Thoracic aorta (tissue), 2 donors: ENCODE measurements at regions not wholly inside any gene's neighbourhood (a gene's known extent, or its start where the extent isn't known, plus 50 kb on each side); places are given as distances from the start of the nearest gene placed in this dataset.

ENCODE experiments used
- ATAC-seq: fragments of 150-250 bp; one replicate; pipeline ENCODE4 v1.8.0; 2017; ENCODE audit warnings: low read depth; ENCODE audit not compliant: insufficient number of reproducible peaks, low FRiP score
- DNase-seq: peaks from one replicate; pipeline ENCODE4 v3.0.0-alpha.2; 2020; ENCODE audit warnings: low spot score
- H3K27ac ChIP-seq, 2 donors: fragments of 200-600 bp; sonication (generic); 1 replicate in 1 of 2; 2 replicates in 1 of 2; pipeline ENCODE4 v1.5.1; 2016; ENCODE audit warnings: mild to moderate bottlenecking in 2 of 2, moderate library complexity in 2 of 2
- H3K27me3 ChIP-seq: fragments of 200-600 bp; sonication (generic); replicated peaks from 2 replicates; pipeline ENCODE4 v1.6.0; 2016; ENCODE audit warnings: mild to moderate bottlenecking; ENCODE audit not compliant: insufficient read depth
- H3K36me3 ChIP-seq: fragments of 200-600 bp; sonication (generic); one replicate; pipeline ENCODE4 v1.5.1; 2016
- H3K4me1 ChIP-seq, 2 donors: fragments of 200-600 bp; sonication (generic); 1 replicate in 1 of 2; 2 replicates in 1 of 2; pipeline versions ENCODE4 v1.5.1 to v1.6.0; 2016; ENCODE audit warnings: low read depth in 2 of 2, mild to moderate bottlenecking in 1 of 2; ENCODE audit not compliant: control insufficient read depth in 1 of 2
- H3K4me3 ChIP-seq: fragments of 200-600 bp; sonication (generic); 2 replicates; pipeline ENCODE4 v1.5.1; 2016; ENCODE audit warnings: mild to moderate bottlenecking
- H3K9me3 ChIP-seq: fragments of 200-600 bp; sonication (generic); 2 replicates; pipeline ENCODE4 v1.5.1; 2016
- TF ChIP-seq, protein P1 (sequence below): fragments of 200-600 bp; sonication (generic); IDR thresholded peaks from one replicate; pipeline ENCODE4 v1.5.1; 2019; ENCODE audit warnings: antibody characterized with exemption

GRCh38 chr3:159795681-159796175 lies 192.9 kb upstream of the IL12A start:
- ATAC-seq (peak; percentile 3), DNase-seq (no peak)
- Histone ChIP-seq H3K4me3 (peak overlapping the region; percentile 16), H3K36me3 (no peaks in the 10 kb centered on the region), H3K4me1 (peaks cover 72 to 100% of the 10 kb centered on the region in 2 donors), H3K27ac (peak overlapping the region; percentile 87 to 91), H3K27me3 (no peaks in the 10 kb centered on the region), H3K9me3 (no peaks in the 10 kb centered on the region)
- TF ChIP-seq, protein P1, sequence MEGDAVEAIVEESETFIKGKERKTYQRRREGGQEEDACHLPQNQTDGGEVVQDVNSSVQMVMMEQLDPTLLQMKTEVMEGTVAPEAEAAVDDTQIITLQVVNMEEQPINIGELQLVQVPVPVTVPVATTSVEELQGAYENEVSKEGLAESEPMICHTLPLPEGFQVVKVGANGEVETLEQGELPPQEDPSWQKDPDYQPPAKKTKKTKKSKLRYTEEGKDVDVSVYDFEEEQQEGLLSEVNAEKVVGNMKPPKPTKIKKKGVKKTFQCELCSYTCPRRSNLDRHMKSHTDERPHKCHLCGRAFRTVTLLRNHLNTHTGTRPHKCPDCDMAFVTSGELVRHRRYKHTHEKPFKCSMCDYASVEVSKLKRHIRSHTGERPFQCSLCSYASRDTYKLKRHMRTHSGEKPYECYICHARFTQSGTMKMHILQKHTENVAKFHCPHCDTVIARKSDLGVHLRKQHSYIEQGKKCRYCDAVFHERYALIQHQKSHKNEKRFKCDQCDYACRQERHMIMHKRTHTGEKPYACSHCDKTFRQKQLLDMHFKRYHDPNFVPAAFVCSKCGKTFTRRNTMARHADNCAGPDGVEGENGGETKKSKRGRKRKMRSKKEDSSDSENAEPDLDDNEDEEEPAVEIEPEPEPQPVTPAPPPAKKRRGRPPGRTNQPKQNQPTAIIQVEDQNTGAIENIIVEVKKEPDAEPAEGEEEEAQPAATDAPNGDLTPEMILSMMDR = no peak

DNA sequence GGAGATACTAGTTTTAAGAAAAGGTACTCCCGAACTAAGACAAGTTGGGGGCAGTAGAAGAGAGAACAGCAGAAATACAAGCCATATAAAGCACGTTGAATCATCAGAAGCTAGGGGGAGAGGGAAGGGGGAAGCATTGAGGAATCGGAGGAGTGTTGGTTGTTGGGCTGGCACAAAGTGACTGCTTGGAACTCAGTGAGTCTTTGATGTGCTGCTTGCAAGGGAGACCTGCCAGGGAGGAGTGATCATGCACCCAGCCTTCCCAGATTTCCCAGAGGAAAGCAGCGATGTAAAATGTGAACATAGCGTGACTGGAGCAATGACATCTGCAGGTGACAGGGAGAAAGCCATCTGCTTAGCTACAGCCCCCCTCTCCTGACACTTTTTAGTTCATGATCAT lies 192.4 kb upstream of the IL12A start:
- Histone ChIP-seq H3K4me3 (peak overlapping the region; percentile 22), H3K27ac (peak overlapping the region; percentile 87 to 91), H3K27me3 (no peaks in the 10 kb centered on the region), H3K4me1 (peaks cover 71 to 100% of the 10 kb centered on the region in 2 donors), H3K9me3 (no peaks in the 10 kb centered on the region), H3K36me3 (no peaks in the 10 kb centered on the region)
- peak; percentile 69 for ATAC-seq
- TF ChIP-seq, protein P1 = no peak
- peak; percentile 30 for DNase-seq

DNA sequence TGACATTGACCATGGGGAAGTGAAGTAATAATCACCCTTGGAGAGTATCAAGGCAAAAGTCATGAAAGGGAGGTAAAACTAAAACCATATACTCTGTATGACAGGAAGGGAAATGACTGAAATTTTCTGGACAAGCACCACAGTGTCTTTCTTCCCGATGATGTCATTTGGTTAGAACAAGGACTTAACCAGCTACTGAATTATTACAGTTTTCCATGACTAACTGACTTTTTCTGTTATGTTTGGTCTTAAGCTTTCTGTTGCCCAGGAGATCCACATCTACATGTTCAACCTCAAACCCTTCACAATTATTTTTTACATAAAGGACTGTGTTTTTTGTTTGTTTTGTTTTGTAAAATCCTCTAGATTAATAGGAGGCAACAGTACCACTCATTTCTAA lies 191.9 kb upstream of the IL12A start:
- Histone ChIP-seq H3K27me3 (no peaks in the 10 kb centered on the region), H3K9me3 (no peaks in the 10 kb centered on the region), H3K4me1 (peaks cover 67 to 98% of the 10 kb centered on the region in 2 donors), H3K27ac (peak overlapping the region; percentile 87 to 91), H3K36me3 (no peaks in the 10 kb centered on the region), H3K4me3 (peak overlapping the region; percentile 22)
- no peak for DNase-seq
- ATAC-seq = peak; percentile 44
- TF ChIP-seq, protein P1 = no peak

GRCh38 chr3:159797771-159798170 lies 190.9 kb upstream of the IL12A start:
- TF ChIP-seq, protein P1 = no peak
- H3K27ac ChIP-seq = peak overlapping the region; percentile 55 to 87
- DNase-seq (no peak), ATAC-seq (no peak)
- H3K36me3 ChIP-seq = no peaks in the 10 kb centered on the region
- no peaks in the 10 kb centered on the region for H3K9me3 ChIP-seq
- peaks cover 64 to 96% of the 10 kb centered on the region in 2 donors for H3K4me1 ChIP-seq
- no peaks in the 10 kb centered on the region for H3K27me3 ChIP-seq
- no peak overlapping the region for H3K4me3 ChIP-seq

DNA sequence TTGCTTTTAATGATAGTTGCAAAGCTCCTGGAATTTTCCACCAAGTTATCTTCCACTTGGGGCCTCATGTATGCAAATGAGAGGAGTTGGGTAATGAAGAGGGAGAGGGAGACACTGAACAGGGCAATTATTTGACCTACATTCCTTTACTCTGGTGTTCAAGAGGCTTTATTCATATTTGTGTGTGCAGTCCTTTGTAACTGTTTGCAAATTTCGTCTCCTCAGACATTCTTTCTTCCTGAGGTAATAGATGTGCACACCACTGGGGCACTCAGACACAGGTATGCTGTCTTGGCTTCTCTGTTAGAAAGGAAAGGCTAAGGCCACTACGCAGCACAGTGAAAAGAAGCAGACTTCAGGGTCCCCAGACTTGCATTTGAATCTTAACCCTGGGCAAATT lies 189.7 kb upstream of the IL12A start:
- peaks cover 54 to 96% of the 10 kb centered on the region in 2 donors for H3K4me1 ChIP-seq
- DNase-seq = no peak
- H3K36me3 ChIP-seq = no peaks in the 10 kb centered on the region
- no peaks in the 10 kb centered on the region for H3K9me3 ChIP-seq
- TF ChIP-seq, protein P1 = no peak
- H3K27me3 ChIP-seq = no peaks in the 10 kb centered on the region
- H3K27ac ChIP-seq = peak overlapping the region; percentile 55 to 87
- H3K4me3 ChIP-seq = no peak overlapping the region
- ATAC-seq = no peak
